ENCODE measurements at regions not wholly inside any gene's neighbourhood (a gene's known extent, or its start where the extent isn't known, plus 50 kb on each side); places are given as distances from the start of the nearest gene placed in this dataset.

- TF ChIP-seq CTCF (conservative IDR thresholded peaks at IDR 0.05) (no peak), EZH2 (IDR thresholded peaks at IDR 0.05; ENCODE audit: low read depth) (no peak)
Measured at GRCh38 chr13:76231522-76232167, 595.5 kb downstream of the LMO7 start.
